Neuronal stem cell (in vitro differentiated cells): ENCODE measurements at regions not wholly inside any gene's neighbourhood (a gene's known extent, or its start where the extent isn't known, plus 50 kb on each side); places are given as distances from the start of the nearest gene placed in this dataset.
"Not testable (repeated sequence)": the region's sequence is repeated elsewhere in the genome, so short reads cannot be mapped to it uniquely, and the experiment has no call there.

ENCODE experiments used
- DNase-seq: peaks from one replicate; pipeline ENCODE4 v3.0.0-alpha.2; 2013; ENCODE audit warnings: low spot score
- H2AFZ ChIP-seq: one replicate; pipeline ENCODE4 v1.6.1; 2013; ENCODE audit warnings: mild to moderate bottlenecking, low read length, inconsistent platforms
- H2AK5ac ChIP-seq: 2 replicates; pipeline ENCODE4 v1.6.1; 2013; ENCODE audit warnings: low read depth, mild to moderate bottlenecking, inconsistent platforms, low read length, moderate library complexity, mixed read lengths
- H2BK120ac ChIP-seq: 2 replicates; pipeline ENCODE4 v1.6.1; 2013; ENCODE audit warnings: low read depth, mild to moderate bottlenecking, inconsistent platforms, low read length, moderate library complexity, mixed read lengths
- H2BK12ac ChIP-seq: one replicate; pipeline ENCODE4 v1.6.1; 2013; ENCODE audit warnings: low read length, inconsistent platforms
- H2BK15ac ChIP-seq: 2 replicates; pipeline ENCODE4 v1.6.1; 2013; ENCODE audit warnings: mild to moderate bottlenecking, low read length, inconsistent platforms, mixed read lengths
- H2BK5ac ChIP-seq: one replicate; pipeline ENCODE4 v1.6.1; 2013; ENCODE audit warnings: inconsistent platforms, mild to moderate bottlenecking, low read length, moderate library complexity
- H3K14ac ChIP-seq: one replicate; pipeline ENCODE4 v1.6.1; 2013; ENCODE audit warnings: low read length, inconsistent platforms
- H3K18ac ChIP-seq: 2 replicates; pipeline ENCODE4 v1.6.1; 2013; ENCODE audit warnings: low read length, inconsistent platforms
- H3K23ac ChIP-seq: 2 replicates; pipeline ENCODE4 v1.6.1; 2013; ENCODE audit warnings: low read depth, mild to moderate bottlenecking, mixed read lengths, low read length, inconsistent platforms; ENCODE audit not compliant: poor library complexity
- H3K27ac ChIP-seq: replicated peaks from 3 replicates; pipeline ENCODE4 v1.5.1; 2013; ENCODE audit warnings: low read length, inconsistent platforms
- H3K27me3 ChIP-seq, 3 experiments: 2 replicates each; pipeline ENCODE4 v1.6.1; 2013; ENCODE audit warnings: low read length in 3 of 3, mild to moderate bottlenecking in 2 of 3, inconsistent platforms in 1 of 3, low read depth in 1 of 3, mixed read lengths in 1 of 3, moderate library complexity in 1 of 3; ENCODE audit not compliant: control insufficient read depth in 3 of 3, insufficient read depth in 3 of 3
- H3K36me3 ChIP-seq, 2 donors: replicated peaks in 1 of 2; 2 replicates each; pipeline ENCODE4 v1.6.1; 2013; ENCODE audit warnings: low read length in 2 of 2; ENCODE audit not compliant: control insufficient read depth in 2 of 2, insufficient read depth in 2 of 2
- H3K4ac ChIP-seq: 2 replicates; pipeline ENCODE4 v1.6.1; 2013; ENCODE audit warnings: inconsistent platforms, mild to moderate bottlenecking, low read length, moderate library complexity
- H3K4me1 ChIP-seq, 2 donors: 1 replicate in 1 of 2; 2 replicates in 1 of 2; pipeline ENCODE4 v1.6.1; 2013; ENCODE audit warnings: low read length in 2 of 2, low read depth in 1 of 2; ENCODE audit not compliant: control insufficient read depth in 2 of 2, insufficient read depth in 1 of 2
- H3K4me2 ChIP-seq: one replicate; pipeline ENCODE4 v1.6.1; 2013; ENCODE audit warnings: mild to moderate bottlenecking, low read length, inconsistent platforms; ENCODE audit not compliant: insufficient read depth, poor library complexity, severe bottlenecking
- H3K4me3 ChIP-seq, 2 donors: 2 replicates each; pipeline ENCODE4 v1.5.1; 2013; ENCODE audit warnings: low read length in 2 of 2, mild to moderate bottlenecking in 2 of 2, inconsistent platforms in 1 of 2, moderate library complexity in 1 of 2
- H3K79me1 ChIP-seq: one replicate; pipeline ENCODE4 v1.6.1; 2013; ENCODE audit warnings: low read depth, mild to moderate bottlenecking, inconsistent platforms, low read length, moderate library complexity
- H3K9ac ChIP-seq: one replicate; pipeline ENCODE4 v1.6.1; 2013; ENCODE audit warnings: mild to moderate bottlenecking, low read depth, low read length, inconsistent platforms; ENCODE audit not compliant: poor library complexity
- H3K9me3 ChIP-seq, 2 donors: replicated peaks in 1 of 2; 2 replicates each; pipeline versions ENCODE3 to v1.6.1; 2013; ENCODE audit warnings: low read length in 2 of 2, mild to moderate bottlenecking in 2 of 2, inconsistent platforms in 1 of 2, low read depth in 1 of 2, mixed read lengths in 1 of 2, moderate library complexity in 1 of 2; ENCODE audit not compliant: control insufficient read depth in 2 of 2, insufficient read depth in 1 of 2
- H4K8ac ChIP-seq: one replicate; pipeline ENCODE4 v1.6.1; 2013; ENCODE audit warnings: low read depth, mild to moderate bottlenecking, inconsistent platforms, low read length, moderate library complexity
- H4K91ac ChIP-seq: one replicate; pipeline ENCODE4 v1.6.1; 2013; ENCODE audit warnings: low read length, low read depth, mild to moderate bottlenecking, inconsistent platforms; ENCODE audit not compliant: poor library complexity
- WGBS, 2 donors: extraction: QIAGEN DNeasy Blood & Tissue Kit; methylation state at CpG; one replicate each; pipeline ENCODE4 v1.1.7; 2013; ENCODE audit warnings: missing lambda C conversion rate in 2 of 2, mixed read lengths in 1 of 2; ENCODE audit not compliant: insufficient read length in 2 of 2, insufficient replicate concordance in 1 of 2; ENCODE audit errors: extremely low coverage in 2 of 2; 5-methylcytosine and 5-hydroxymethylcytosine counted together

GRCh38 chr22:17302616-17303015 lies 66.6 kb upstream of the CECR2 start:
- Histone ChIP-seq H3K36me3 (no peaks in the 10 kb centered on the region), H2BK120ac (no peak overlapping the region), H3K23ac (no peak overlapping the region), H2BK12ac (no peak overlapping the region), H3K4ac (no peak overlapping the region), H2AFZ (no peak overlapping the region), H3K79me1 (no peaks in the 10 kb centered on the region), H3K4me2 (no peak overlapping the region), H3K9me3 (peaks cover 0 to 9% of the 10 kb centered on the region in 2 donors), H4K91ac (no peak overlapping the region), H3K18ac (no peak overlapping the region), H4K8ac (no peak overlapping the region), H3K27me3 (no peaks in the 10 kb centered on the region), H2AK5ac (no peak overlapping the region), H3K4me3 (no peak overlapping the region), H2BK15ac (no peak overlapping the region), H2BK5ac (no peak overlapping the region), H3K14ac (no peak overlapping the region), H3K9ac (no peak overlapping the region), H3K27ac (no peak overlapping the region), H3K4me1 (peaks cover 0 to 3% of the 10 kb centered on the region in 2 donors)
- no CpG with 5 or more reads among the region's 1 CpG for WGBS, 2 donors
- DNase-seq, result no peak

- Histone ChIP-seq H3K4me2 (no peak overlapping the region), H3K4me1 (no peaks in the 10 kb centered on the region), H3K18ac (no peak overlapping the region), H2BK15ac (no peak overlapping the region), H2BK5ac (no peak overlapping the region), H2AK5ac (no peak overlapping the region), H2BK12ac (no peak overlapping the region), H3K79me1 (no peaks in the 10 kb centered on the region), H3K23ac (no peak overlapping the region), H3K4ac (no peak overlapping the region), H3K27ac (no peak overlapping the region), H3K9me3 (peaks cover 0 to 9% of the 10 kb centered on the region in 2 donors), H3K4me3 (no peak overlapping the region), H2AFZ (no peak overlapping the region), H4K91ac (no peak overlapping the region), H3K36me3 (no peaks in the 10 kb centered on the region), H4K8ac (no peak overlapping the region), H3K14ac (no peak overlapping the region), H2BK120ac (no peak overlapping the region), H3K9ac (no peak overlapping the region), H3K27me3 (no peaks in the 10 kb centered on the region)
- WGBS, 2 donors, result no CpG with 5 or more reads among the region's 2 CpGs
- DNase-seq, result no peak
These were observed 68.3 kb upstream of the CECR2 start for GRCh38 chr22:17300926-17301325.

DNA sequence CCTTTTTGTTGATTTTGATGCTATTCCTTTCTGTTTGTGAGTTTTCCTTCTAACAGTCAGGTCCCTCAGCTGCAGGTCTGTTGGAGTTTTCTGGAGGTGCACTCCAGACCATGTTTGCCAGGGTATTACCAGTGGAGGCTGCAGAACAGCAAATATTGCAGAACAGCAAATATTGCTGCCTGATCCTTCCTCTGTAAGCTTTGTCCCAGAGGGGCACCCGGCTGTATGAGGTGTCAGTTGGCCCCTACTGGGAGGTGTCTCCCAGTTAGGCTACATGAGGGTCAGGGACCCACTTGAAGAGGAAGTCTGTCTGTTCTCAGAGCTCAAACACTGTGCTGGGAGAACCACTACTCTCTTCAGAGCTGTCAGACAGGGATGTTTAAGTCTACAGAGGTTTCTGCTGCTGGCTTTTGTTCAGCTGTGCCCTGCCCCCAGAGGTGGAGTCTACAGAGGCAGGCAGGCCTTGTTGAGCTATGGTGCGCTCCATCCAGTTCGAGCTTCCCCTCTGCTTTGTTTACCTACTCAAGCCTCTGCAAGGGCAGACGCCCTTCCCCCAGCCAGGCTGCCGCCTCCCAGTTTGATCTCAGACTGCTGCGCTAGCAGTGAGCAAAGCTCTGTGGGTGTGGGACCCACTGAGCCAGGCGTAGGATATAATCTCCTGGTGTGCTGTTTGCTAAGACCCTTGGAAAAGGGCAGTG lies 70.3 kb upstream of the CECR2 start:
- not testable (repeated sequence) for H2AK5ac ChIP-seq, H3K36me3 ChIP-seq, H2BK12ac ChIP-seq, H3K23ac ChIP-seq, H3K9me3 ChIP-seq, H3K18ac ChIP-seq, H3K4me2 ChIP-seq, H2BK15ac ChIP-seq, H3K79me1 ChIP-seq, H3K27ac ChIP-seq, H3K27me3 ChIP-seq, H3K14ac ChIP-seq, H3K9ac ChIP-seq, H3K4ac ChIP-seq, H4K91ac ChIP-seq, H2BK5ac ChIP-seq, H3K4me1 ChIP-seq, H2BK120ac ChIP-seq, DNase-seq, H2AFZ ChIP-seq, H4K8ac ChIP-seq
- H3K4me3 ChIP-seq, result peak overlapping the region in 1 of 2 donors; percentile 16
- no CpG with 5 or more reads among the region's 7 CpGs for WGBS, 2 donors

- no peak overlapping the region for H3K18ac ChIP-seq
- peaks cover 0 to 16% (median 0%) of the 10 kb centered on the region in 3 experiments for H3K27me3 ChIP-seq
- no peak for DNase-seq
- no peak overlapping the region for H3K4me3 ChIP-seq
- no peak overlapping the region for H3K4me2 ChIP-seq
- no peak overlapping the region for H3K4ac ChIP-seq
- no peak overlapping the region for H3K23ac ChIP-seq
- WGBS, 2 donors, result no CpG with 5 or more reads among the region's 3 CpGs
- peaks cover 2 to 8% of the 10 kb centered on the region in 2 donors for H3K4me1 ChIP-seq
- no peak overlapping the region for H2BK120ac ChIP-seq
- no peak overlapping the region for H2BK5ac ChIP-seq
- no peak overlapping the region for H2AFZ ChIP-seq
- H3K9ac ChIP-seq, result no peak overlapping the region
- H4K8ac ChIP-seq, result no peak overlapping the region
- no peak overlapping the region for H2BK12ac ChIP-seq
- no peaks in the 10 kb centered on the region for H3K79me1 ChIP-seq
- no peaks in the 10 kb centered on the region for H3K36me3 ChIP-seq
- H3K27ac ChIP-seq, result no peak overlapping the region
- H3K9me3 ChIP-seq, result no peaks in the 10 kb centered on the region
- H3K14ac ChIP-seq, result no peak overlapping the region
- H2AK5ac ChIP-seq, result no peak overlapping the region
- no peak overlapping the region for H2BK15ac ChIP-seq
- H4K91ac ChIP-seq, result no peak overlapping the region
These were observed 66.4 kb upstream of the ADA2 start for GRCh38 chr22:17285656-17286055.
